ENCODE measurements at regions not wholly inside any gene's neighbourhood (a gene's known extent, or its start where the extent isn't known, plus 50 kb on each side); places are given as distances from the start of the nearest gene placed in this dataset.

GRCh38 chr2:150387586-150388288 lies 99.7 kb downstream of the RND3 start:
- no peak for DNase-seq (ENCODE audit: low spot score)

DNA sequence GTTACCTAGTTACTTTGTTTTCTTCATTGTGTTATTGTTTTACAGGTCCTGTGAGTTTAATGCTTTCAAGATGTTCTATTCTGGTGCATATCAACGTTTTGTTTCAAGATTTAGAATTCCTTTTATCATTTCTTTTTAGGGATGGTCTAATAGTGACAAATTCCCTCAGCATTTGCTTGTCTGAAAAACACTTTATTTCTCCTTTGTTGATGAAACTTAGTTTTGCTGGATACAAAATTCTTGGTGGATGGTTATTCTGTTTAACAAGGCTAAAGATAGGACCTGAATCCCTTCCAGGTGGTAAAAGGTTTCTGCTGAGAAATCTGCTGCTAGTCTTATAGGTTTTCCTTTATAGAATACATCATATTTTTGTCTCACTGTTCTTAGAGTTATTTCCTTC lies 102.3 kb downstream of the RND3 start:
- H3K4me1 Mint-ChIP-seq (ENCODE audit: low read depth): no peaks in the 10 kb centered on the region
- no peaks in the 10 kb centered on the region for H3K27me3 Mint-ChIP-seq (ENCODE audit: insufficient read depth)
- intact Hi-C loops (cut with micrococcal nuclease): no loop called here
- H3K4me3 Mint-ChIP-seq: no peak overlapping the region
- no peak overlapping the region for H3K27ac Mint-ChIP-seq
- no peaks in the 10 kb centered on the region for H3K36me3 Mint-ChIP-seq (ENCODE audit: low read depth)
- H3K9me3 Mint-ChIP-seq: peaks cover 5% of the 10 kb centered on the region
- DNase-seq (ENCODE audit: low spot score): no peak

More at GRCh38 chr2:150387586-150388288, 99.7 kb downstream of the RND3 start:
- Mint-ChIP-seq H3K27me3 (ENCODE audit: insufficient read depth) (no peaks in the 10 kb centered on the region), H3K4me3 (no peak overlapping the region), H3K4me1 (ENCODE audit: low read depth) (no peaks in the 10 kb centered on the region), H3K36me3 (ENCODE audit: low read depth) (no peaks in the 10 kb centered on the region), H3K27ac (no peak overlapping the region), H3K9me3 (peaks cover 5% of the 10 kb centered on the region)
- intact Hi-C loops (cut with micrococcal nuclease): no loop called here

GRCh38 chr2:150383587-150383986 lies 103.9 kb downstream of the RND3 start:
- intact Hi-C loops (cut with micrococcal nuclease): no loop called here
- H3K27me3 Mint-ChIP-seq (ENCODE audit: insufficient read depth): no peaks in the 10 kb centered on the region
- H3K4me1 Mint-ChIP-seq (ENCODE audit: low read depth): no peaks in the 10 kb centered on the region
- H3K9me3 Mint-ChIP-seq: peaks cover 5% of the 10 kb centered on the region
- no peak for DNase-seq (ENCODE audit: low spot score)
- H3K36me3 Mint-ChIP-seq (ENCODE audit: low read depth): no peaks in the 10 kb centered on the region
- H3K27ac Mint-ChIP-seq: no peak overlapping the region
- H3K4me3 Mint-ChIP-seq: no peak overlapping the region

DNA sequence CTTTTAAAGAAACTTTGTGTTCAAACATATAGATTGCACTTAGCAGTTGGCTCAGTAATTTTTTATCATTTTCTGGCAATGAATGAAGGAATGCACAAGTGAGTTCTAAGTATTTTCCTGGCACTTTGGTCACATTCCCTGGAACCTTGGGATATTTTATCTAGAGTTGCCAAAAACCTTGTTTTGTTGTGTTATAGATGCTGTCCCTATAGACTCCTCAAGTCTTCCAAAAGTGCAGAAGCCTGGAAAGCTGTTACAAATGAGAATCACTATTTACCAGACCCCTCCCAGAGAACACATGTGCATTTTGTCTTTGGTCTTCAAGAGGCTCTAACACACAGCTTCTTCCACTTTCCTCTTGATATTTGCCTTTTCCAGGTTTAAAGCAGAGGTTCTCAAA lies 108.3 kb downstream of the RND3 start:
- no peak for DNase-seq (ENCODE audit: low spot score)
- H3K9me3 Mint-ChIP-seq: no peaks in the 10 kb centered on the region
- H3K4me3 Mint-ChIP-seq: no peak overlapping the region
- H3K27ac Mint-ChIP-seq: no peak overlapping the region
- H3K27me3 Mint-ChIP-seq (ENCODE audit: insufficient read depth): no peaks in the 10 kb centered on the region
- no peaks in the 10 kb centered on the region for H3K36me3 Mint-ChIP-seq (ENCODE audit: low read depth)
- intact Hi-C loops (cut with micrococcal nuclease): no loop called here
- H3K4me1 Mint-ChIP-seq (ENCODE audit: low read depth): no peaks in the 10 kb centered on the region

DNA sequence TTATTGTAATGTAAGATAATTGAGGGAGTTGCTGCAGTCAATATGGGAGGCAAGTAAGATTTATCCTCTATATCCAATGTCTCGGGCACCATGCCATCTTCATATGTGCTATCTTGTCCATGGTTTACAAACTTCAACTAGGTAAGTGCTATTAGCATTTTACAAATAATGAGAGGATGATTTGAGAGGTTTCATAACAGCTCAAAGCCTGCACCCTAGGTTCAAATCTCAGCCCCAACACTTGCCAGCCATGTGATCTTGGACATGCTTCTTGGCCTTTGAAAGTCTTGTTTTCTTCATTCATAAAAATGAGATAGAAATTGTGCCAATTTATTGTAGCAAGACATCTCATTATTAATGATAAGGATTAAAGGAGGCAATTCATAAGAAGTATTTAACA lies 108.8 kb downstream of the RND3 start:
- Mint-ChIP-seq H3K4me3 (no peak overlapping the region), H3K27ac (no peak overlapping the region), H3K27me3 (ENCODE audit: insufficient read depth) (no peaks in the 10 kb centered on the region), H3K9me3 (no peaks in the 10 kb centered on the region), H3K4me1 (ENCODE audit: low read depth) (no peaks in the 10 kb centered on the region), H3K36me3 (ENCODE audit: low read depth) (no peaks in the 10 kb centered on the region)
- intact Hi-C loops (cut with micrococcal nuclease): no loop called here
- no peak for DNase-seq (ENCODE audit: low spot score)

DNA sequence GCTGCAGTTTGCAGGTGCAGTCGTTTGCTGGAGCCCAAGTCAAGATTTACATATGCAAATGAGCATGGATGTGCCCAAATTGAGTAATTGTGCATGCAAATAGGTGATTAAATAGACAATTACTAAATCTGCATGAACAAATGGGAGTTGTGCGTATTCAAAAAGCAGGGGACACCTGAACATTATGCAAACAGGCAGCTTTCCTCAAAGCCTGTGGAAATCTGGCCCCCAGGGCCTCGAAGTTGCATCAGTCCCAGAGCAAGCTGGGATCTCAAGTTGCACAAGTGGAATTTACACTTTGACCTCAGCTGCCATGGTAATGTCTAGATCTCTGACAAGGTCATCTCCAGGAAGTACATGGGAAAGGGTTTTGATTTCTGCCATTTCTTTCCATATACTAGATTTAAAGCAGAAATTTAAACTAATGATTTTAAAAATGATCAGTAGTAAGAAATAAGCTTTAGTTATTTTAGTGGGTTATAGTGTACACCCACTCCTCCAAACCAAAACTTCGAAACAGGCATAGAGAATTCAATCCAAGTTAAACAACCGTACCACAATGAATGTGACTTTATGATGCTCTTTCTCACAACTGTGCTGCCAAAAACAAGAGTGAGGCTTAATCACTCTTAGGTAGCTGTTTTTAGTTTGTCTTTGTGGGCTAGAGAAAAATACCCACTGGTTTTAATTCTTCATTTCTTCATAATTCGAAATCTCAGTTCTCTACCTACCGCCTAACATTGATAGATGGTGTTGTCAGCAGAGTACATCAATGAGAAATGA lies 110.7 kb downstream of the RND3 start:
- intact Hi-C loops (cut with micrococcal nuclease): no loop called here
- Mint-ChIP-seq H3K9me3 (no peaks in the 10 kb centered on the region), H3K36me3 (ENCODE audit: low read depth) (no peaks in the 10 kb centered on the region), H3K27me3 (ENCODE audit: insufficient read depth) (no peaks in the 10 kb centered on the region), H3K4me1 (ENCODE audit: low read depth) (no peaks in the 10 kb centered on the region), H3K4me3 (no peak overlapping the region), H3K27ac (no peak overlapping the region)
- no peak for DNase-seq (ENCODE audit: low spot score)

DNA sequence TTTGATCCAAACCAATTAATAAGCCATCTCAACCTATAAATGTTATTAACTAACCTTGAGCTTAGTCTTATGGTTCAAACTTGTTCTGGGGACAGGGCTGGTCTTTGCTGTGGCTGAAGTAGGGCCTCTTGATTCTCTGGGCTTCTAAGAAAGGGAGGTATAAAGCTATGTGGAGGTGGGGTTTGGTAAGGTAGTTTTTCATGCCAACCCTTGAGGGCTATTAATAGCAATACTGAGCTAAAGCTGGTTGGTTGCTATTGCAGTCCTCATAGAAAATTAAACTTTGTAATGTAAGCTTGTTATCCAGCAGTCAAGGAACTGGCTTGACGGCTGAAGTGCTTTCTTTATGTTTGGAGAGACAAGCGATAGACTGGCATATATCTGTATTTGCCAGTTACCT lies 112.1 kb downstream of the RND3 start:
- intact Hi-C loops (cut with micrococcal nuclease): no loop called here
- Mint-ChIP-seq H3K27me3 (ENCODE audit: insufficient read depth) (no peaks in the 10 kb centered on the region), H3K27ac (no peak overlapping the region), H3K36me3 (ENCODE audit: low read depth) (no peaks in the 10 kb centered on the region), H3K9me3 (no peaks in the 10 kb centered on the region), H3K4me1 (ENCODE audit: low read depth) (no peaks in the 10 kb centered on the region), H3K4me3 (no peak overlapping the region)
- no peak for DNase-seq (ENCODE audit: low spot score)

DNA sequence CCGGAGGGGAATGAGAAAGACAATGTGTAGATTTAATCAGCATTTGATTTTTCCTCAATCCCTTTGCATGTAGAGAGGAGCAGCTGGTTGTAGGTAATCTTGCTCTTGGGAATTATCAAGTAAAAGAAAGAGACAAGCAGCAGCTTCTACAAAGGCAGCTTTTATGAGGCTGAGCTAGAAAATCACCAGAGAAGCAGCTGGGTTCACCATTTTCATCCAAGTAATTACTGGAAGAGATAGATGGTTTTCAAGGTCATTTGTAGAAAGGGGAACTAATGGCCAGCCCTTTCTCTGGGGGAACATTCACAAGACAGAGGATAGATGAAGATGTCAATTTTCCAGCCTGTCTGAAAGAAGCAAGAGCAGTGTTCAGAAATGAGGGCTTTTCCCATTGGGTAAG lies 113.0 kb downstream of the RND3 start:
- DNase-seq (ENCODE audit: low spot score): no peak
- no peak overlapping the region for H3K27ac Mint-ChIP-seq
- H3K4me1 Mint-ChIP-seq (ENCODE audit: low read depth): no peaks in the 10 kb centered on the region
- intact Hi-C loops (cut with micrococcal nuclease): no loop called here
- no peaks in the 10 kb centered on the region for H3K36me3 Mint-ChIP-seq (ENCODE audit: low read depth)
- H3K27me3 Mint-ChIP-seq (ENCODE audit: insufficient read depth): no peaks in the 10 kb centered on the region
- H3K9me3 Mint-ChIP-seq: no peaks in the 10 kb centered on the region
- H3K4me3 Mint-ChIP-seq: no peak overlapping the region

- Mint-ChIP-seq H3K4me1 (ENCODE audit: low read depth) (no peaks in the 10 kb centered on the region), H3K27ac (no peak overlapping the region), H3K9me3 (no peaks in the 10 kb centered on the region), H3K27me3 (ENCODE audit: insufficient read depth) (no peaks in the 10 kb centered on the region), H3K36me3 (ENCODE audit: low read depth) (no peaks in the 10 kb centered on the region), H3K4me3 (no peak overlapping the region)
- intact Hi-C loops (cut with micrococcal nuclease): no loop called here
- DNase-seq (ENCODE audit: low spot score): no peak
These were observed 114.1 kb downstream of the RND3 start for GRCh38 chr2:150373374-150373773.

DNA sequence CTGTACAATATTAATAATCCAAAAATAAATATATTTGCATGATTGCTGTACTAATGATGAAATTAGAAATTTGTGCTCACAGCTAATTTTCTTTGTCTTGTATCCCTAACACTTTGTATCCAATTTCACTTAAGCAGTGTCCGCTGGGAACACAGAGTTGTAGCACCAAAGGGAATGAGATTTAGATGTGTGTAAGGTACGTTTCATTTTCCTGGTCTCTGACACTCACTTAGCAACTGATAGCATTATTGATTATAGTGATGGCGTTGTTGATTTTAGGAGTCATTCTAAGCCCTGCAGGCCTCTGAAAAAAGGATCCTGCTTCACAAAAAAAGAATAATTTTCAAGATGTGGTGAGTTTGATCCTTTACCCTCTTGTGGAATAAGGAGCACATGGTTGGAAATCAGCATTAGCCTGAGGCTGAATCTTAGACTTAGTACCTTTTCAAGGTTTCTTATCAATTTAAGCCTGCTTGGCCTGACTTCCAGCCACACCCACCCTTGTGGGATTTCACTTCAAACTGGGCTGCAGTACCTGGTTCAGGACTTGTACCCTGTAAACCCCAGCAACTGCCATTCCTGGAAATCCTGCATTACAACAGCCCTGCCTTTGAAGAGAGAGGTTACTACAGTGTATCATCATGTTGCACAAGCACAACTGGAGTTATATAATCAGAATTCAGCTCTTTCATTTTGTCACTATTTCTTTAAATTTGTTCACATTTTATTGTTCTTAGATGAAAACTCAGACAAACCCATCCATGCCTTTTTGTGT lies 116.2 kb downstream of the RND3 start:
- no peaks in the 10 kb centered on the region for H3K9me3 Mint-ChIP-seq
- H3K4me3 Mint-ChIP-seq: no peak overlapping the region
- H3K4me1 Mint-ChIP-seq (ENCODE audit: low read depth): no peaks in the 10 kb centered on the region
- intact Hi-C loops (cut with micrococcal nuclease): no loop called here
- H3K36me3 Mint-ChIP-seq (ENCODE audit: low read depth): no peaks in the 10 kb centered on the region
- H3K27ac Mint-ChIP-seq: no peak overlapping the region
- no peaks in the 10 kb centered on the region for H3K27me3 Mint-ChIP-seq (ENCODE audit: insufficient read depth)
- no peak for DNase-seq (ENCODE audit: low spot score)

- Mint-ChIP-seq H3K9me3 (no peaks in the 10 kb centered on the region), H3K27ac (no peak overlapping the region), H3K4me3 (no peak overlapping the region), H3K4me1 (ENCODE audit: low read depth) (no peaks in the 10 kb centered on the region), H3K27me3 (ENCODE audit: insufficient read depth) (no peaks in the 10 kb centered on the region), H3K36me3 (ENCODE audit: low read depth) (no peaks in the 10 kb centered on the region)
- intact Hi-C loops (cut with micrococcal nuclease): no loop called here
- no peak for DNase-seq (ENCODE audit: low spot score)
These were observed 116.9 kb downstream of the RND3 start for GRCh38 chr2:150370561-150370960.

- no peaks in the 10 kb centered on the region for H3K36me3 Mint-ChIP-seq (ENCODE audit: low read depth)
- intact Hi-C loops (cut with micrococcal nuclease): no loop called here
- no peaks in the 10 kb centered on the region for H3K27me3 Mint-ChIP-seq (ENCODE audit: insufficient read depth)
- H3K27ac Mint-ChIP-seq: no peak overlapping the region
- DNase-seq (ENCODE audit: low spot score): no peak
- no peak overlapping the region for H3K4me3 Mint-ChIP-seq
- H3K4me1 Mint-ChIP-seq (ENCODE audit: low read depth): no peaks in the 10 kb centered on the region
- H3K9me3 Mint-ChIP-seq: no peaks in the 10 kb centered on the region
These were observed 117.6 kb downstream of the RND3 start for GRCh38 chr2:150369862-150370261.

DNA sequence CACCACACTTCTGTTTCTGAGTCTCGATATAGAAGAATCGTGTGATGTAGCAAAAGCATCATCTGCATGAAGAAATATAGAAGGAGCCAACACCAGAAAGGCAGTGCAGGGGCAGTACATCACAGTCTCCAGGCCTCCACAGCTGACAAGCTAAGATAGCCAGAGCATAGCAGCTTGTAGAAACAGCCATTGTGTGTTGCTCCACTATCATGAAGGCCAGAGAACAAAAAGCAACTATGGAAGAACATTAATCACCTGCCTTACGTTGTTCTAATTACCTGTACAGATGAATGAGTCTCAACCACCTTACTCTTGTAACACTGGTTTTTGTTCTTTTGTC lies 129.0 kb downstream of the RND3 start:
- H3K4me1 Mint-ChIP-seq (ENCODE audit: low read depth): no peaks in the 10 kb centered on the region
- no peak for DNase-seq (ENCODE audit: low spot score)
- no peaks in the 10 kb centered on the region for H3K27me3 Mint-ChIP-seq (ENCODE audit: insufficient read depth)
- H3K27ac Mint-ChIP-seq: no peak overlapping the region
- no peaks in the 10 kb centered on the region for H3K36me3 Mint-ChIP-seq (ENCODE audit: low read depth)
- no peak overlapping the region for H3K4me3 Mint-ChIP-seq
- peaks cover 5% of the 10 kb centered on the region for H3K9me3 Mint-ChIP-seq
- intact Hi-C loops (cut with micrococcal nuclease): no loop called here

Measured in activated T-helper 1 cell treated with anti-CD3 and anti-CD28 coated beads, Interleukin-12 subunit alpha, Interleukin-12 subunit beta, Interleukin-2, Interleukin-4 antibody, amounts not matched to agents 30 ng/mL and 10 ng/mL and 1 ng/mL, durations not matched to agents 14 hours and 24 hours and 36 hours (primary cell).